ENCODE measurements at regions not wholly inside any gene's neighbourhood (a gene's known extent, or its start where the extent isn't known, plus 50 kb on each side); places are given as distances from the start of the nearest gene placed in this dataset.

DNA sequence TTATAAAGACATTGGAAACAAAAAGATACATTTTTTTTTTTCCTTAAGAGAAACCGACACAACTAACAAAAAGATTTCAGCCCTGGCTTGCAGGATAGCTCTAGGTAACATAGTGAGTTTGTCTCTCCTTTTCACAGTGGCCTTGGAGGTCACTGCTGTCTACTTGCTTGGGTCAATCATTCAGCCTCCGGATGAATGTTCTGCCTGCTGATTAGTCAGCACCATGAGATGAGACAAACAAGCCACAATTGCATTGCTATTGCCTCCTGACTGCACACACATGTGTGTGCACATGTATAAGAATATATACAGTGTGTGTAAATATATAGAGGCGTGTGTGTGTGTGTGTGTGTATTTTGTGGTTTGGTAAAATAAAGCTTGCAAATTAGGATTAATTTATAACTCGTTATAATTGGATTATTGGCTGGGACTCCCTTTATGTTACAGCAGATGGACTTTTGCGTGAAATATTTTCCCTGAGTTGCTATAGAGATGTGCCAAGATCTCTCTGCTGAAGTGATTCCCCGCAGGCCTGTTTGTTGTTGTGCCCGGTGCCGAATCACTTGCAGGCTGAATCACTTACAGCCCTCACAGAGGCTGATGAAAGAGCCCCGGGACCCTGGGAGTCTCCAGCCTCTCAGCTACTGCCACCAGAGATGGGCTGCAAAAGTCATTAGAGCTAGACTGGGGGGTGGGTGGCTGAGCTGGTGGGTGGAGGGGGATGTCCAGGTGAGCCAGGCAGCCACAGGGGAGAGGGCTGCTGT is 161.2 kb downstream of the FGF18 start:
- TF ChIP-seq CREB1 (IDR thresholded peaks at IDR 0.05; ENCODE audit: low read depth): no peak
- no peak for TF ChIP-seq TCF12 (IDR thresholded peaks at IDR 0.05; ENCODE audit: low read depth)
- TF ChIP-seq, protein P1, sequence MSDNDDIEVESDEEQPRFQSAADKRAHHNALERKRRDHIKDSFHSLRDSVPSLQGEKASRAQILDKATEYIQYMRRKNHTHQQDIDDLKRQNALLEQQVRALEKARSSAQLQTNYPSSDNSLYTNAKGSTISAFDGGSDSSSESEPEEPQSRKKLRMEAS (IDR thresholded peaks at IDR 0.05): no peak
- no peak for TF ChIP-seq ZBTB7A (IDR thresholded peaks at IDR 0.05; ENCODE audit: low read depth)
- TF ChIP-seq TAF1 (IDR thresholded peaks at IDR 0.05; ENCODE audit: low read depth): no peak
- TF ChIP-seq, protein P2, sequence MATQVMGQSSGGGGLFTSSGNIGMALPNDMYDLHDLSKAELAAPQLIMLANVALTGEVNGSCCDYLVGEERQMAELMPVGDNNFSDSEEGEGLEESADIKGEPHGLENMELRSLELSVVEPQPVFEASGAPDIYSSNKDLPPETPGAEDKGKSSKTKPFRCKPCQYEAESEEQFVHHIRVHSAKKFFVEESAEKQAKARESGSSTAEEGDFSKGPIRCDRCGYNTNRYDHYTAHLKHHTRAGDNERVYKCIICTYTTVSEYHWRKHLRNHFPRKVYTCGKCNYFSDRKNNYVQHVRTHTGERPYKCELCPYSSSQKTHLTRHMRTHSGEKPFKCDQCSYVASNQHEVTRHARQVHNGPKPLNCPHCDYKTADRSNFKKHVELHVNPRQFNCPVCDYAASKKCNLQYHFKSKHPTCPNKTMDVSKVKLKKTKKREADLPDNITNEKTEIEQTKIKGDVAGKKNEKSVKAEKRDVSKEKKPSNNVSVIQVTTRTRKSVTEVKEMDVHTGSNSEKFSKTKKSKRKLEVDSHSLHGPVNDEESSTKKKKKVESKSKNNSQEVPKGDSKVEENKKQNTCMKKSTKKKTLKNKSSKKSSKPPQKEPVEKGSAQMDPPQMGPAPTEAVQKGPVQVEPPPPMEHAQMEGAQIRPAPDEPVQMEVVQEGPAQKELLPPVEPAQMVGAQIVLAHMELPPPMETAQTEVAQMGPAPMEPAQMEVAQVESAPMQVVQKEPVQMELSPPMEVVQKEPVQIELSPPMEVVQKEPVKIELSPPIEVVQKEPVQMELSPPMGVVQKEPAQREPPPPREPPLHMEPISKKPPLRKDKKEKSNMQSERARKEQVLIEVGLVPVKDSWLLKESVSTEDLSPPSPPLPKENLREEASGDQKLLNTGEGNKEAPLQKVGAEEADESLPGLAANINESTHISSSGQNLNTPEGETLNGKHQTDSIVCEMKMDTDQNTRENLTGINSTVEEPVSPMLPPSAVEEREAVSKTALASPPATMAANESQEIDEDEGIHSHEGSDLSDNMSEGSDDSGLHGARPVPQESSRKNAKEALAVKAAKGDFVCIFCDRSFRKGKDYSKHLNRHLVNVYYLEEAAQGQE (IDR thresholded peaks at IDR 0.05; ENCODE audit: low read depth): no peak
- TF ChIP-seq, protein P3, sequence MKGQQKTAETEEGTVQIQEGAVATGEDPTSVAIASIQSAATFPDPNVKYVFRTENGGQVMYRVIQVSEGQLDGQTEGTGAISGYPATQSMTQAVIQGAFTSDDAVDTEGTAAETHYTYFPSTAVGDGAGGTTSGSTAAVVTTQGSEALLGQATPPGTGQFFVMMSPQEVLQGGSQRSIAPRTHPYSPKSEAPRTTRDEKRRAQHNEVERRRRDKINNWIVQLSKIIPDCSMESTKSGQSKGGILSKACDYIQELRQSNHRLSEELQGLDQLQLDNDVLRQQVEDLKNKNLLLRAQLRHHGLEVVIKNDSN (IDR thresholded peaks at IDR 0.05): no peak
- TF ChIP-seq FOXM1 (IDR thresholded peaks at IDR 0.05; ENCODE audit: borderline replicate concordance, low read depth): no peak
- no peak for TF ChIP-seq EP300 (IDR thresholded peaks at IDR 0.05; ENCODE audit: borderline replicate concordance)
- TF ChIP-seq YY1 (IDR thresholded peaks at IDR 0.05; ENCODE audit: low read depth): no peak
- no peak for TF ChIP-seq CEBPB (IDR thresholded peaks at IDR 0.05)
- TF ChIP-seq RAD21 (IDR thresholded peaks at IDR 0.05; ENCODE audit: low read depth): no peak
- TF ChIP-seq TEAD4 (IDR thresholded peaks at IDR 0.05): no peak
- no peak for TF ChIP-seq EGR1 (IDR thresholded peaks at IDR 0.05)
- no peak for TF ChIP-seq NFIC (IDR thresholded peaks at IDR 0.05)

DNA sequence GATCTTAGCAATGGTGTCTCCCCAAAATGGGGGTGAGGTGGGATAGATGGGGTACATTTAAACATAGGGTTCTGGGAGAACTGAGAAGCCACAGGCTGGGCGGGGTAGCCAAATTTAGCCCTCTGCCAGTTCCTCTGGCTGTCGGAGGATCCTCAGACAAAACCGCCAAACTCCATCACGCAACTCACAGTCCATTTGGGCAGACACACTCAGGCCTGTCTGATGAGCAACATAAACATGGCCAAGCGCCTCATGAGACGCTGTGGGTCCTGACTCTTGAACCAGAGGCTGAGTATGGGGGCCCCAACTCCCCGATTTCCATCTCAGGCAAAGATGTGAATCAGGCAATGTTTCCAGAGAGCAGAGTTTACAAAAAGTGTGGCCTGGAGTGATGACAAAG is 162.3 kb downstream of the FGF18 start:
- TF ChIP-seq TAF1 (IDR thresholded peaks at IDR 0.05; ENCODE audit: low read depth): no peak
- TF ChIP-seq CREB1 (IDR thresholded peaks at IDR 0.05; ENCODE audit: low read depth): no peak
- no peak for TF ChIP-seq ZBTB7A (IDR thresholded peaks at IDR 0.05; ENCODE audit: low read depth)
- TF ChIP-seq, protein P3 (IDR thresholded peaks at IDR 0.05): no peak
- TF ChIP-seq TEAD4 (IDR thresholded peaks at IDR 0.05): no peak
- no peak for TF ChIP-seq RAD21 (IDR thresholded peaks at IDR 0.05; ENCODE audit: low read depth)
- TF ChIP-seq, protein P1 (IDR thresholded peaks at IDR 0.05): no peak
- no peak for TF ChIP-seq TCF12 (IDR thresholded peaks at IDR 0.05; ENCODE audit: low read depth)
- TF ChIP-seq EP300 (IDR thresholded peaks at IDR 0.05; ENCODE audit: borderline replicate concordance): no peak
- no peak for TF ChIP-seq EGR1 (IDR thresholded peaks at IDR 0.05)
- no peak for TF ChIP-seq YY1 (IDR thresholded peaks at IDR 0.05; ENCODE audit: low read depth)
- TF ChIP-seq CEBPB (IDR thresholded peaks at IDR 0.05): no peak
- no peak for TF ChIP-seq NFIC (IDR thresholded peaks at IDR 0.05)
- no peak for TF ChIP-seq FOXM1 (IDR thresholded peaks at IDR 0.05; ENCODE audit: borderline replicate concordance, low read depth)
- TF ChIP-seq, protein P2 (IDR thresholded peaks at IDR 0.05; ENCODE audit: low read depth): no peak

DNA sequence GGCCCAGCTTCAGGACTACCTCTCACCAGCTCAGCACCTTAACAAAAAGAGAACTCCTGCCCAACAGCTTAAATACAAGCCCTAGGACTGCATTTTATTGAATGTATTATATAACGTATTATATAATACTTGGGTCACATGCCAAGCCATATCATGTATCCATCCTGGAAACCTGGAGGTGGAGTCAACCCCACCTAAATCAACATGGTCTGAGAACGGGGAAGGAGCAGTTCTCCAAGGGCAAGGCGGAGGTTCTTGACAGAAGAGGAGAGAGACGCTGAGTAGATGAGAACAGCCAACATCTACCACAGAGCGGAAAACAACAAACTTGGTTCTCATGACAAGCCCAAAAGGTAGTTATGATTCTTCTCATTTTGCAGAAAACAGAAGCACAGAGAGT is 163.4 kb downstream of the FGF18 start:
- TF ChIP-seq TAF1 (IDR thresholded peaks at IDR 0.05; ENCODE audit: low read depth) (no peak), ZBTB7A (IDR thresholded peaks at IDR 0.05; ENCODE audit: low read depth) (no peak), YY1 (IDR thresholded peaks at IDR 0.05; ENCODE audit: low read depth) (no peak), CEBPB (IDR thresholded peaks at IDR 0.05) (no peak), RAD21 (IDR thresholded peaks at IDR 0.05; ENCODE audit: low read depth) (no peak), TCF12 (IDR thresholded peaks at IDR 0.05; ENCODE audit: low read depth) (no peak), EGR1 (IDR thresholded peaks at IDR 0.05) (no peak), TEAD4 (IDR thresholded peaks at IDR 0.05) (no peak), CREB1 (IDR thresholded peaks at IDR 0.05; ENCODE audit: low read depth) (no peak), EP300 (IDR thresholded peaks at IDR 0.05; ENCODE audit: borderline replicate concordance) (no peak), NFIC (IDR thresholded peaks at IDR 0.05) (no peak), FOXM1 (IDR thresholded peaks at IDR 0.05; ENCODE audit: borderline replicate concordance, low read depth) (no peak)
- TF ChIP-seq, protein P3 (IDR thresholded peaks at IDR 0.05): no peak
- TF ChIP-seq, protein P2 (IDR thresholded peaks at IDR 0.05; ENCODE audit: low read depth): no peak
- TF ChIP-seq, protein P1 (IDR thresholded peaks at IDR 0.05): no peak
